ENCODE measurements at regions not wholly inside any gene's neighbourhood (a gene's known extent, or its start where the extent isn't known, plus 50 kb on each side); places are given as distances from the start of the nearest gene placed in this dataset.

DNA sequence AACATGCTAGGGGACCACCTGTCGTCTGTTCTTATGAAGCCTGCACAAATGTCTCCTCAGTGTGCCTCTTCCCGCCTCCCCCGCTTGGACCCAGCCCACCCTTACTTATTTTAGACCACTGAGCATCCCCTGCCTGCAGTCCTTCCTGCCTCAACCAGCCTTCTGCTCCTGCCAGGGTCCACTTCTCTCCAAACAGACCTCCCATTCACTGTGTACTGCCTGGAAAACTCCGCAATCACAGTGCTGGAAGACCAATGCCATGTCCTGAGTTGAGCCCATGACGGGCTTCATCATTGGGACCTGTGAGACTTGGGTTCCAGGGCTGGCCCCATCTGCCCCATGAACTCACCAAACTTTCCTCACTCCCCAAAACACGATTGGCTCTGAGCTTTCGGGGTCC is 309.4 kb downstream of the IRX1 start:
- TF ChIP-seq POLR2AphosphoS5 (IDR thresholded peaks at IDR 0.05) (no peak), POLR2A (IDR thresholded peaks at IDR 0.05) (no peak)
- TF ChIP-seq, protein P1, sequence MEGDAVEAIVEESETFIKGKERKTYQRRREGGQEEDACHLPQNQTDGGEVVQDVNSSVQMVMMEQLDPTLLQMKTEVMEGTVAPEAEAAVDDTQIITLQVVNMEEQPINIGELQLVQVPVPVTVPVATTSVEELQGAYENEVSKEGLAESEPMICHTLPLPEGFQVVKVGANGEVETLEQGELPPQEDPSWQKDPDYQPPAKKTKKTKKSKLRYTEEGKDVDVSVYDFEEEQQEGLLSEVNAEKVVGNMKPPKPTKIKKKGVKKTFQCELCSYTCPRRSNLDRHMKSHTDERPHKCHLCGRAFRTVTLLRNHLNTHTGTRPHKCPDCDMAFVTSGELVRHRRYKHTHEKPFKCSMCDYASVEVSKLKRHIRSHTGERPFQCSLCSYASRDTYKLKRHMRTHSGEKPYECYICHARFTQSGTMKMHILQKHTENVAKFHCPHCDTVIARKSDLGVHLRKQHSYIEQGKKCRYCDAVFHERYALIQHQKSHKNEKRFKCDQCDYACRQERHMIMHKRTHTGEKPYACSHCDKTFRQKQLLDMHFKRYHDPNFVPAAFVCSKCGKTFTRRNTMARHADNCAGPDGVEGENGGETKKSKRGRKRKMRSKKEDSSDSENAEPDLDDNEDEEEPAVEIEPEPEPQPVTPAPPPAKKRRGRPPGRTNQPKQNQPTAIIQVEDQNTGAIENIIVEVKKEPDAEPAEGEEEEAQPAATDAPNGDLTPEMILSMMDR (IDR thresholded peaks at IDR 0.05): no peak
